NCI-H2227 (cell line): ENCODE measurements at regions not wholly inside any gene's neighbourhood (a gene's known extent, or its start where the extent isn't known, plus 50 kb on each side); places are given as distances from the start of the nearest gene placed in this dataset.
"Not testable (repeated sequence)": the region's sequence is repeated elsewhere in the genome, so short reads cannot be mapped to it uniquely, and the experiment has no call there.

Source experiments
- DNase-seq: peaks from one replicate; lab custom pipeline; 2025; ENCODE audit not compliant: unreplicated experiment; lab: John Stamatoyannopoulos, UW

DNA sequence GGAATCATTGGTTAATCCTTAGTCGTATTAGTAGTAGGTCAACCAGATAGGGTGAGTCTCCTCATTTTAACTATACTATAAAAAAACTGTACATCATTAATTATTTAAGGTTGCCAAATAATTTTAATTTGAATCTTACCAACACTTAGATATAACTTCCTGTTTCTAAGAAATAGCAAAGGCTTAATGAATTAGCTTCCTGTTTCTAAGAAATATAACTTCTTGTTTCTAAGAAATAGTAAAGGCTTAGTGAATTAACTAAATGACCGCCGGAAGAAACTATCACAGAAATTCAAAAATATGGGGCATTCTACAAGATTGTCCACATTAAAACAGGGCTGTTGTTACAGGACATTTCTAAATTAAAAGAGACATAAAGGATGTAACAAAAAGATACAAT is 392.9 kb upstream of the FOXG1 start:
- DNase-seq: no peak

- no peak for DNase-seq
These were observed 391.3 kb upstream of the FOXG1 start for GRCh38 chr14:28375295-28375694.

DNA sequence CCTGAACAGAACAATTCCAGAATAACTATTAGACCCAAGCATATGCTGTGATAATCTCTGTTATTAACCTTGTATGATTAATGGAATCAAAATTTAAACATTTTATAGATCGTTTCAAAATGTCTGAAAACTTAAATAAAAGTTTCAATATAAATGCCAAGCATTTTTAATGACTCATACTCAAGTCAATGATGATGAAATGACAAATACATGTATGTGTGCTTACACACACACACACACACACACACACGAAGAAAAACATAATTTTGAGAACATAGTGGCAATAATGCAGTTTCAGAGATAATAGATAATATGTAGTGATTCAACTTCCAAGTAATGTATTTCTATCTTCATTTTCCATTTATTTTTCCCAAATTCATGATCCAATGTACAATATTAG is 384.9 kb upstream of the FOXG1 start:
- DNase-seq: no peak

- DNase-seq: no peak
These were observed 384.0 kb upstream of the FOXG1 start for GRCh38 chr14:28382444-28383190.

DNA sequence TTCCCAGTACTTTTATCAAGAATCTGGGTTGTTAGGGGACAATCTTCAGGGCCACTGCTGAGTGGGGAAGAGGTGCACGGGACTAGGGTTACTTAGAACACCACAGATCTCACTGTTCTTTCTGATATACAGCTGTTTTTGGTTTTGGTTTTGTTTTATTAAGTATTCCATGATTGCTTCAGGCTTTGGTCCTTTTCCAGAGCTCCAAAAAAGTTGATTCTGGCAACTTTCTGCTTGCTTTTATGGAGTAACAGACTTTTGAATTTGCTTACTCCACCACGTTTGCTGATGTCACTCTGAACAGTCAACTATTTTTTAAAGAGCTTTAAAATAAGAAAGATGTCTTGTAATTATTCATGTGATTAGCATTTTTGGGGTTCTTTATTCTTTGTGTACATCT is 368.1 kb upstream of the FOXG1 start:
- DNase-seq: no peak

DNA sequence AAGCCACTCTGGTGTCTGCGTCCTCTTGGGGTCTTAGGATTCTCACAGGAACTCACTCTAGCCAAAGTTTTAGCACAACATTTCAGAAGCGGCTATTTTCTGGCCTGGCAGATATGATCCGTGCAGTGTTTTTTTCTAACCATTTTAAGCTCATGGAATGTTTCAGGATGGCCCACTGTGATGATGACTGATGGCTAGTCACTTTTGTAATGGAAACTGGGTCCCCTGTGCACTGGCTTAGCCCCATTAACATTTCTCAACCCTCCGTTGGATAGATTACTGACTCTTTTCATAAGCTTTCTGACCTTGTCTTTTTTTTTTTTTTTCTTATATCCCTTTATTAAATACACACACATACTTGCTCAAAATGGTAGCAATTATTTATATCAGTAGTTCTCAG is 364.9 kb upstream of the FOXG1 start:
- DNase-seq: not testable (repeated sequence)

DNA sequence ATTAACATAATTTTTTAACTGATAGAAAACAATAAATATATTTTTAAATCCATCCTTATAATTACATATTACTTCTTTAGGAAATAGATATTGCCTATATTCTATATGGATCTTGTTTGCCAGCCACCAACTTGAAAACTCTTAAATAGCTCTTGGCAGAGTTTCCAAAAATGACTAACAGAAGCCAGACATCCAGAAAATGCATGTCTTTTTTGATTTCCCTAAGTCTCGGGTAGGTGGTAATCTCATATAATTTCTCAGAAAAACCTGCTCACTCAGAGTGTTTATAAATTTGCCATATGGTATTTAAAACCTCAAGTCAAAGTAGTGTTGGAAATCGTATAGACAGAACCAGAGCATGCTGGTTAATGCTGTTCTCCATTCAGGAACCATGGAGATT is 360.4 kb upstream of the FOXG1 start:
- no peak for DNase-seq

DNA sequence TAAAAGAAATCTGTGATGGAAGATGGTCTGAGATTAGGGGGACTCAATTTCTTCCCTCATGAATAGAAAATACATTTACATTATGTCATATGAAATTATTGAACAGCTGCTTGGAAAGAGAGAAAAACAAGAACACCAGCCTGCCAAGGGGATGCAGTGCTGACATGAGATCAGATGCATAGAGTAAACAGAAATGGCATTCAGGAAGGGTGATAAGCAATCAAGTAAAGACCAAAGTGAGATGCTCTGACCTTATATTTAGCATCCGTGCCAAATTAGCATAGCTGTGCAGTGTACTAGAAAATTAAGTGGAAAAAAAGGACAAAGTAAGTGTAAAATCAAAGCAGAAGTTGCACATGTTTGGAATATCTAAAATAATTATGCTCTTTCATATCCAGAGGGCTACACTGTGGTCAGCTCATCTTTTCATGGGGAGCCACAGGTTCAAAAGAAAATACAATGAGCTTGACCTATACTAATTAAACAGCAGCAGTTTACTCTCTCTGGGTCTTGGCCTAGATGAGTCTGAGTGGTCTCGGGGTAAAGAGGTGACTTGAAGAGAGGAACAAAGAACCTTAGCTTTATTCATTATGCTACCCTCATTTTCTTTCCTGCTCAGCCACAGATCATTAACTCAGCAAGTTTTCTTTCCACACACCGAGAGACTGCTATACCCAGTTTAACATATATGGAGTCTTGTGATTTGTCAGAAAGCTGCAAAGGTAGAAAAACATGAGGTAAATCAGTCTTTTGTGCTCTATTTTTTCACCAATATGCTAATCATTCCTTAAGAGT is 359.4 kb upstream of the FOXG1 start:
- no peak for DNase-seq

GRCh38 chr14:28407996-28408395 is 358.6 kb upstream of the FOXG1 start:
- DNase-seq: peak; percentile 20

DNA sequence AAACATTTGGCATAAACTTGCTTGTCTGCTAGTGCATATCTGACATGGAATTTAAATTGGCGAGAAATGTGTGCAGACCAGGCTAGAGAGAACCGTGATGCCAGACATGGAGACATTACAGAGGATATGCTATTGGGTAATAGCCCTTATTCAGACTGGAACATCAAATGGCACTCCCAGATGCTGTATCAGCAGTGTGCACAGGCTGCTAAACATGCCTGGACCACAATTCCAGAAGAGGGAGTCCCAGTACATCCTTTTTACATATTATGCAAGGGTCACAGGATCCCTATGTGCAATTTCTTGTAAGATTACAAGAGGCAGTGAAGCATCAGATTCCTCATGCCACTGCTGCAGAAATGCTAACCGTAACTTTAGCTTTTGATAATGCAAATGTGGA is 354.5 kb upstream of the FOXG1 start:
- no peak for DNase-seq

GRCh38 chr14:28426960-28427359 is 339.6 kb upstream of the FOXG1 start:
- no peak for DNase-seq

DNA sequence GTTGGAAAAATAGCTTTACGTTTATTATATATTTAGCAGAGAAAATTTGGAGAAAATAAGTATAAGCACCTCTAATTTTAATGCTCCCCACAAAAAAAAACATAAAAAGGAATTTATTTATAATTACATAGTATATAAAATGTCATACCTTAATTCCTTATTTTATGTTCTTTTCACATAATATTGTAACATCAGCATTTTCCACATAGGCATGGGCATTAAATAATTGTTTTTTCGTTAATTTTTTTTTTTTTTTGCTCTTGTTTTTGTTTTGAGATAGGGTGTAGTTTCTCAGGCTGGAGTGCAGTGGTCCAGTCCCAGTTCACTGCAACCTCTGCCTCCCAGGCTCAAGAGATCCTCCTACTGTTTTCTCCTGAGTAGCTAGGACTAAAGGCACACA is 329.8 kb upstream of the FOXG1 start:
- DNase-seq: no peak

GRCh38 chr14:28461389-28461788 is 305.2 kb upstream of the FOXG1 start:
- DNase-seq: no peak

DNA sequence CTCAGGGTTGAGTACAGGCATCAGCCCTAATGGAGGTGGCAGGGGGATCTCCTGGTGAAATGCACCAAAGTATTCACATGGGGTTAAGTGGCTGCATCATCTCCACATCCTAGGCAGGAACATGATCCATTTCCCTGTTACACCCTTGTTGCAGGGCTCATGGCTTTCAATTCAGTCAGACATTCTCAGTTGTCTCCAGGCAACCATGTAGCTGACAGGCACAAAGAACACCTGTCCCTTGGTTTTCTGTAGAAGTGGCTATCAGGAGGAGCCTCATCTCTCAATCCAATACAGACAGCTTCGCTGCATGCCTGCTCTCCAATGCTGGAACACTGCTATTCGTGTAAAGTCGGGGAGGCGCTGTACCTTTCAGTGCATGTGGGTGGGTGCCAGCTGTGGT is 299.0 kb upstream of the FOXG1 start:
- DNase-seq: no peak

DNA sequence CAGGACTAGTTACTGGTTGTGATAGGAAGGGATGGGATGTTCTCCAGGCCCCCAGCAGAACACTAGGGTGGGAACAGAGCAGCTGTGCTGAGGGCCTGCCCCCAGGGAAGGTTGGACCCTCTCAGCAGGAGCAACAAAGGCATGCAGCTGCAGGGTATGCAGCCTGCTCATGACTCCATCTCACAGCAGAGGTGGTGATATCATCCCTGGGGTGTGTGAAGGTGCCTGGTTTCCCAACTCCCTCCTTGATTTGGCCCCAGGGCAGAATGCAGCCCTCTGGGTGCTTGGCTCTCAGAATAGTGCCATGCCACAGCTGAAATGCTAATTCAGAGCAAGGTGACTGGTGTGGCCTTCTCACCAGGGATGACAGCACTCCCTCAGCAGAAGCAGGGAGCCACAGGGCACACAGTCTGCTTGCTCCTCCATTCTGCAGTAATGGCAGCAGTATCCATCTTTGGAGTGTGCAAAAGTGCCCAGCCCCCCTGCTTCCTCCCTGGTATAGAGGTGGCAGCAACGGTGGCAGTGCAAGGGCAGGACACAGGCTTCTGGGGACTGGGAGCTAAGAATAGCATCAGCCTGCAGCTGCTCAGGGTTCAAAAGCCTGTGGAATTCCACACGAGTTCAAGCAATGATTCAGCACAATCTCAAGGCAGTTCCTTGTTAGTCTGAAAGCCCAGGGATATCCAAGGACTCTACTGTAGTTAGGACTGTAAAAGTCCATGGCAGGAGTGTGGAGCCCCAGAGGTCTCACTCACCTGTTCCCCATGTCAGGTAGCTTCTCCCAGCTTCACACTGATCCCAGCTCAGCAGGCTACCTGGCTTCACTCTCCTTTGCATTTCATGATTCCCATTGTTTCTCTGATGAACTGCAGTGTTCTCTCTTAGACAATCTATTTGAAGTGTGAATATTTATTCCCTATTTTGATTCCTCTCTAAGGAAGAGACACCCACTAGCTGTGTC is 298.1 kb upstream of the FOXG1 start:
- DNase-seq: no peak

- peak; percentile 4 for DNase-seq
These were observed 284.1 kb upstream of the FOXG1 start for GRCh38 chr14:28482251-28483040.

DNA sequence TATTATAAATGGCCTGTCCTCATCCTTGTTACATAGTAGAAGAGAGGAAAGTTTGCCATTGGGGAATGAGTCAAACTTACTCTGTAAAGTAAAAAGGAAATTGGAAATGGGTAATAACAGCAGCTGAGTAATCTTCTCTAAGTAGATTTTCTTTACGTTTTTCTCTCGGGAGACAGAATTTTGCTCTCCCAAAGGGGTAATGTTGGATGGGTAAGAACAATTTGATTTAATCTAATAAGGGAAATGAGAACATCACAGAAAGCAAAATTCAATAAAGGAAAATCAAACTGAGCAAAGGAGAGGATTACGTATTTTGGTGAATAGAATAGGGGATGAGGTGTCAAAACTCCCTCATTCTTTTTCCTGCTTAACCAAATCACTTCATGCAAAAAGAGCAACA is 283.1 kb upstream of the FOXG1 start:
- DNase-seq: no peak

GRCh38 chr14:28488684-28489083 is 277.9 kb upstream of the FOXG1 start:
- DNase-seq: no peak

- DNase-seq: no peak
These were observed 273.1 kb upstream of the FOXG1 start for GRCh38 chr14:28493516-28493915.

- DNase-seq: no peak
These were observed 272.4 kb upstream of the FOXG1 start for GRCh38 chr14:28494196-28494595.

- no peak for DNase-seq
These were observed 270.2 kb upstream of the FOXG1 start for GRCh38 chr14:28496364-28496763.
